ENCODE measurements at regions not wholly inside any gene's neighbourhood (a gene's known extent, or its start where the extent isn't known, plus 50 kb on each side); places are given as distances from the start of the nearest gene placed in this dataset.

GRCh38 chr2:36245651-36246050 lies 109.9 kb upstream of the CRIM1 start (continued):
- TF ChIP-seq, protein P1, sequence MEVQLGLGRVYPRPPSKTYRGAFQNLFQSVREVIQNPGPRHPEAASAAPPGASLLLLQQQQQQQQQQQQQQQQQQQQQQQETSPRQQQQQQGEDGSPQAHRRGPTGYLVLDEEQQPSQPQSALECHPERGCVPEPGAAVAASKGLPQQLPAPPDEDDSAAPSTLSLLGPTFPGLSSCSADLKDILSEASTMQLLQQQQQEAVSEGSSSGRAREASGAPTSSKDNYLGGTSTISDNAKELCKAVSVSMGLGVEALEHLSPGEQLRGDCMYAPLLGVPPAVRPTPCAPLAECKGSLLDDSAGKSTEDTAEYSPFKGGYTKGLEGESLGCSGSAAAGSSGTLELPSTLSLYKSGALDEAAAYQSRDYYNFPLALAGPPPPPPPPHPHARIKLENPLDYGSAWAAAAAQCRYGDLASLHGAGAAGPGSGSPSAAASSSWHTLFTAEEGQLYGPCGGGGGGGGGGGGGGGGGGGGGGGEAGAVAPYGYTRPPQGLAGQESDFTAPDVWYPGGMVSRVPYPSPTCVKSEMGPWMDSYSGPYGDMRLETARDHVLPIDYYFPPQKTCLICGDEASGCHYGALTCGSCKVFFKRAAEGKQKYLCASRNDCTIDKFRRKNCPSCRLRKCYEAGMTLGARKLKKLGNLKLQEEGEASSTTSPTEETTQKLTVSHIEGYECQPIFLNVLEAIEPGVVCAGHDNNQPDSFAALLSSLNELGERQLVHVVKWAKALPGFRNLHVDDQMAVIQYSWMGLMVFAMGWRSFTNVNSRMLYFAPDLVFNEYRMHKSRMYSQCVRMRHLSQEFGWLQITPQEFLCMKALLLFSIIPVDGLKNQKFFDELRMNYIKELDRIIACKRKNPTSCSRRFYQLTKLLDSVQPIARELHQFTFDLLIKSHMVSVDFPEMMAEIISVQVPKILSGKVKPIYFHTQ (CRISPR knock-in tag; IDR thresholded peaks at IDR 0.05), result no peak
- no peak for TF ChIP-seq ZNF232 (CRISPR knock-in tag; IDR thresholded peaks at IDR 0.05)
- TF ChIP-seq, protein P2, sequence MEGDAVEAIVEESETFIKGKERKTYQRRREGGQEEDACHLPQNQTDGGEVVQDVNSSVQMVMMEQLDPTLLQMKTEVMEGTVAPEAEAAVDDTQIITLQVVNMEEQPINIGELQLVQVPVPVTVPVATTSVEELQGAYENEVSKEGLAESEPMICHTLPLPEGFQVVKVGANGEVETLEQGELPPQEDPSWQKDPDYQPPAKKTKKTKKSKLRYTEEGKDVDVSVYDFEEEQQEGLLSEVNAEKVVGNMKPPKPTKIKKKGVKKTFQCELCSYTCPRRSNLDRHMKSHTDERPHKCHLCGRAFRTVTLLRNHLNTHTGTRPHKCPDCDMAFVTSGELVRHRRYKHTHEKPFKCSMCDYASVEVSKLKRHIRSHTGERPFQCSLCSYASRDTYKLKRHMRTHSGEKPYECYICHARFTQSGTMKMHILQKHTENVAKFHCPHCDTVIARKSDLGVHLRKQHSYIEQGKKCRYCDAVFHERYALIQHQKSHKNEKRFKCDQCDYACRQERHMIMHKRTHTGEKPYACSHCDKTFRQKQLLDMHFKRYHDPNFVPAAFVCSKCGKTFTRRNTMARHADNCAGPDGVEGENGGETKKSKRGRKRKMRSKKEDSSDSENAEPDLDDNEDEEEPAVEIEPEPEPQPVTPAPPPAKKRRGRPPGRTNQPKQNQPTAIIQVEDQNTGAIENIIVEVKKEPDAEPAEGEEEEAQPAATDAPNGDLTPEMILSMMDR (IDR thresholded peaks at IDR 0.05), result no peak

DNA sequence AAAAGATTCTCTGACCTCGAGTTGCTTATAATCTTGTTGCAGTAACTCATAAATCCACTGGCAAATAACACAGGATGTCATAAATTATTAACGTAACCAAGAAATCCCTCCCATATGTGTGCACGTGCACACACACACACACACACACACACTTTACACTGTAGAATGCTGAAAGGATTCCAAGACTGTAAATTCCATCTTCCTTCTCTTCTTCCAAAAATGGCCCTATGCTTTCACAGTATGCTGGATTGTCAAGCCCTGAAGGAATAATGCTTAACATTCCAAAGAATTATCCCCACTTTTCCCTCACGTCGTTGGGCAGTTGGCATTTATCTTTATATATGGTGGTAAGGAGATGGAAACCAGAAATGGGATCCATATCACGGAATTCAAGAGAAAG lies 117.5 kb upstream of the CRIM1 start:
- peaks cover 10% of the 10 kb centered on the region for H3K9me3 Mint-ChIP-seq
- ChIA-PET POLR2A (no interaction called here), CTCF (no interaction called here)
- no peaks in the 10 kb centered on the region for H3K4me1 Mint-ChIP-seq
- H3K27me3 Mint-ChIP-seq (ENCODE audit: low read depth), result no peaks in the 10 kb centered on the region
- TF ChIP-seq CBFB (CRISPR knock-in tag; IDR thresholded peaks at IDR 0.05; ENCODE audit: low read depth) (no peak), SP1 (CRISPR knock-in tag; conservative IDR thresholded peaks at IDR 0.05) (no peak), ATF6 (CRISPR knock-in tag; IDR thresholded peaks at IDR 0.05) (no peak), CDX4 (CRISPR knock-in tag; IDR thresholded peaks at IDR 0.05; ENCODE audit: borderline replicate concordance) (no peak), RORB (CRISPR knock-in tag; IDR thresholded peaks at IDR 0.05) (no peak), ZNF671 (CRISPR knock-in tag; IDR thresholded peaks at IDR 0.05) (no peak), TCF7 (CRISPR knock-in tag; IDR thresholded peaks at IDR 0.05; ENCODE audit: low read depth) (no peak), ZNF281 (CRISPR knock-in tag; IDR thresholded peaks at IDR 0.05) (no peak)
- TF ChIP-seq, protein P3, sequence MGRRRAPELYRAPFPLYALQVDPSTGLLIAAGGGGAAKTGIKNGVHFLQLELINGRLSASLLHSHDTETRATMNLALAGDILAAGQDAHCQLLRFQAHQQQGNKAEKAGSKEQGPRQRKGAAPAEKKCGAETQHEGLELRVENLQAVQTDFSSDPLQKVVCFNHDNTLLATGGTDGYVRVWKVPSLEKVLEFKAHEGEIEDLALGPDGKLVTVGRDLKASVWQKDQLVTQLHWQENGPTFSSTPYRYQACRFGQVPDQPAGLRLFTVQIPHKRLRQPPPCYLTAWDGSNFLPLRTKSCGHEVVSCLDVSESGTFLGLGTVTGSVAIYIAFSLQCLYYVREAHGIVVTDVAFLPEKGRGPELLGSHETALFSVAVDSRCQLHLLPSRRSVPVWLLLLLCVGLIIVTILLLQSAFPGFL (CRISPR knock-in tag; IDR thresholded peaks at IDR 0.05; ENCODE audit: borderline replicate concordance), result no peak
- TF ChIP-seq, protein P4, sequence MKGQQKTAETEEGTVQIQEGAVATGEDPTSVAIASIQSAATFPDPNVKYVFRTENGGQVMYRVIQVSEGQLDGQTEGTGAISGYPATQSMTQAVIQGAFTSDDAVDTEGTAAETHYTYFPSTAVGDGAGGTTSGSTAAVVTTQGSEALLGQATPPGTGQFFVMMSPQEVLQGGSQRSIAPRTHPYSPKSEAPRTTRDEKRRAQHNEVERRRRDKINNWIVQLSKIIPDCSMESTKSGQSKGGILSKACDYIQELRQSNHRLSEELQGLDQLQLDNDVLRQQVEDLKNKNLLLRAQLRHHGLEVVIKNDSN (CRISPR knock-in tag; IDR thresholded peaks at IDR 0.05), result no peak
- ATAC-seq, result no peak
- H3K27ac Mint-ChIP-seq, result no peak overlapping the region
- no peaks in the 10 kb centered on the region for H3K36me3 Mint-ChIP-seq
- H3K4me3 Mint-ChIP-seq, result no peak overlapping the region
- no peak for DNase-seq (ENCODE audit: low spot score)

Data from WTC11 (cell line).